OCI-LY1 (cell line): ENCODE measurements at regions not wholly inside any gene's neighbourhood (a gene's known extent, or its start where the extent isn't known, plus 50 kb on each side); places are given as distances from the start of the nearest gene placed in this dataset.

ENCODE experiments used
- H2AFZ ChIP-seq: fragments of 200-600 bp; sonication (generic), shearing (Covaris generic); 2 replicates; pipeline ENCODE4 v1.6.0; 2014; ENCODE audit warnings: antibody characterized with exemption, mild to moderate bottlenecking, low read length
- H3F3A ChIP-seq: fragments of 200-600 bp; sonication (generic), shearing (Covaris generic); 2 replicates; pipeline ENCODE4 v1.6.0; 2014; ENCODE audit warnings: mild to moderate bottlenecking, antibody characterized with exemption, low read length, moderate library complexity; ENCODE audit not compliant: insufficient read depth
- H3K27ac ChIP-seq: fragments of 200-600 bp; sonication (generic); 2 replicates; pipeline ENCODE4 v1.5.1; 2014; ENCODE audit warnings: low read length, mixed run types, mild to moderate bottlenecking, low read depth; ENCODE audit not compliant: poor library complexity, severe bottlenecking
- H3K27me3 ChIP-seq: fragments of 200-600 bp; sonication (generic); 2 replicates; pipeline ENCODE4 v1.6.0; 2014; ENCODE audit warnings: antibody characterized with exemption, mild to moderate bottlenecking, low read length, moderate library complexity; ENCODE audit not compliant: insufficient read depth
- H3K36me3 ChIP-seq: fragments of 200-600 bp; sonication (generic); 2 replicates; pipeline ENCODE4 v1.6.1; 2014; ENCODE audit warnings: mild to moderate bottlenecking, antibody characterized with exemption, low read length, moderate library complexity, mixed read lengths; ENCODE audit not compliant: insufficient read depth
- H3K4me1 ChIP-seq: fragments of 200-600 bp; sonication (generic); 2 replicates; pipeline ENCODE4 v1.5.1; 2014; ENCODE audit warnings: mild to moderate bottlenecking, low read length, moderate library complexity; ENCODE audit not compliant: insufficient read depth, severe bottlenecking
- H3K4me2 ChIP-seq: fragments of 200-600 bp; sonication (generic), shearing (Covaris generic); 2 replicates; pipeline ENCODE4 v1.6.1; 2014; ENCODE audit warnings: low read length
- H3K4me3 ChIP-seq: fragments of 200-600 bp; sonication (generic); 2 replicates; pipeline ENCODE4 v1.5.1; 2014; ENCODE audit warnings: low read length, low read depth, mild to moderate bottlenecking, mixed read lengths; ENCODE audit not compliant: poor library complexity, severe bottlenecking
- H3K79me2 ChIP-seq: fragments of 200-600 bp; shearing (Covaris generic); 2 replicates; pipeline ENCODE4 v1.6.1; 2016; ENCODE audit warnings: mixed run types, low read length, mixed read lengths; ENCODE audit not compliant: insufficient read depth
- H3K9ac ChIP-seq: fragments of 200-600 bp; sonication (generic), shearing (Covaris generic); 2 replicates; pipeline ENCODE4 v1.6.1; 2014; ENCODE audit warnings: mild to moderate bottlenecking, low read length, mixed read lengths
- H3K9me2 ChIP-seq: fragments of 200-600 bp; sonication (generic), shearing (Covaris generic); 2 replicates; pipeline ENCODE4 v1.6.1; 2014; ENCODE audit warnings: low read depth, mild to moderate bottlenecking, low read length, mixed read lengths
- H3K9me3 ChIP-seq: fragments of 200-600 bp; shearing (Covaris generic); 2 replicates; pipeline ENCODE4 v1.6.1; 2014; ENCODE audit warnings: low read length, mixed read lengths
- H4K20me1 ChIP-seq: fragments of 200-600 bp; sonication (generic), shearing (Covaris generic); 2 replicates; pipeline ENCODE4 v1.6.0; 2016; ENCODE audit warnings: mild to moderate bottlenecking, low read length; ENCODE audit not compliant: insufficient read depth
- EZH2 ChIP-seq: fragments of 200-600 bp; sonication (generic), shearing (Covaris generic); IDR thresholded peaks from 2 replicates; pipeline ENCODE4 v1.8.0; 2017; ENCODE audit warnings: borderline replicate concordance, mixed run types, mild to moderate bottlenecking, antibody characterized with exemption, low read length, moderate library complexity, mixed read lengths
- TF ChIP-seq, protein P1 (sequence below): fragments of 200-600 bp; sonication (generic), shearing (Covaris generic); IDR thresholded peaks from 2 replicates; pipeline ENCODE4 v1.5.1; 2017; ENCODE audit warnings: mild to moderate bottlenecking, antibody characterized with exemption, low read length, moderate library complexity, mixed read lengths

DNA sequence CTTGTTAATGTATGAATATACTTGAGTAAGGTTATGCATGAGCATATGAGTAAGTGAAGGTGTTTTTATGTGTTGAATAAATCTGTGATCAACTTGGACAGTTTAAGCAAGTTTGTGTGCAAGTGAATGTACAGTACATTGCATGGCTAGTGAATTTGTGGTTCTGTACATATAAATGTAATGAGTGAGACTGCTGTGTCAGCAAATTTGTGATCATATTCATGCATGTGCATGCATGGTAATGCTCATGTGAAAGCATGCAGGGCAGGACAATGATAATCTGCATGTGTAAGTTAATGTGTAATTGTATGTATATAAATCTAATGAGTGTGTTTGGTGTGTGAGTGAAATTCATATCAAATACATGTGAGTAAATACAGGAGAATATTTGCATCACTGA, 188.5 kb downstream of the PWWP3B start:
- H3K4me3 ChIP-seq: no peak overlapping the region
- H3K9ac ChIP-seq: no peak overlapping the region
- TF ChIP-seq EZH2: no peak
- TF ChIP-seq, protein P1, sequence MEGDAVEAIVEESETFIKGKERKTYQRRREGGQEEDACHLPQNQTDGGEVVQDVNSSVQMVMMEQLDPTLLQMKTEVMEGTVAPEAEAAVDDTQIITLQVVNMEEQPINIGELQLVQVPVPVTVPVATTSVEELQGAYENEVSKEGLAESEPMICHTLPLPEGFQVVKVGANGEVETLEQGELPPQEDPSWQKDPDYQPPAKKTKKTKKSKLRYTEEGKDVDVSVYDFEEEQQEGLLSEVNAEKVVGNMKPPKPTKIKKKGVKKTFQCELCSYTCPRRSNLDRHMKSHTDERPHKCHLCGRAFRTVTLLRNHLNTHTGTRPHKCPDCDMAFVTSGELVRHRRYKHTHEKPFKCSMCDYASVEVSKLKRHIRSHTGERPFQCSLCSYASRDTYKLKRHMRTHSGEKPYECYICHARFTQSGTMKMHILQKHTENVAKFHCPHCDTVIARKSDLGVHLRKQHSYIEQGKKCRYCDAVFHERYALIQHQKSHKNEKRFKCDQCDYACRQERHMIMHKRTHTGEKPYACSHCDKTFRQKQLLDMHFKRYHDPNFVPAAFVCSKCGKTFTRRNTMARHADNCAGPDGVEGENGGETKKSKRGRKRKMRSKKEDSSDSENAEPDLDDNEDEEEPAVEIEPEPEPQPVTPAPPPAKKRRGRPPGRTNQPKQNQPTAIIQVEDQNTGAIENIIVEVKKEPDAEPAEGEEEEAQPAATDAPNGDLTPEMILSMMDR: no peak
- H3K9me3 ChIP-seq: no peaks in the 10 kb centered on the region
- H3K79me2 ChIP-seq: no peaks in the 10 kb centered on the region
- H3K36me3 ChIP-seq: no peaks in the 10 kb centered on the region
- no peaks in the 10 kb centered on the region for H3K4me1 ChIP-seq
- no peak overlapping the region for H3K27ac ChIP-seq
- no peaks in the 10 kb centered on the region for H3K27me3 ChIP-seq
- H3F3A ChIP-seq: no peaks in the 10 kb centered on the region
- no peaks in the 10 kb centered on the region for H4K20me1 ChIP-seq
- H2AFZ ChIP-seq: no peak overlapping the region
- H3K9me2 ChIP-seq: no peaks in the 10 kb centered on the region
- no peak overlapping the region for H3K4me2 ChIP-seq

DNA sequence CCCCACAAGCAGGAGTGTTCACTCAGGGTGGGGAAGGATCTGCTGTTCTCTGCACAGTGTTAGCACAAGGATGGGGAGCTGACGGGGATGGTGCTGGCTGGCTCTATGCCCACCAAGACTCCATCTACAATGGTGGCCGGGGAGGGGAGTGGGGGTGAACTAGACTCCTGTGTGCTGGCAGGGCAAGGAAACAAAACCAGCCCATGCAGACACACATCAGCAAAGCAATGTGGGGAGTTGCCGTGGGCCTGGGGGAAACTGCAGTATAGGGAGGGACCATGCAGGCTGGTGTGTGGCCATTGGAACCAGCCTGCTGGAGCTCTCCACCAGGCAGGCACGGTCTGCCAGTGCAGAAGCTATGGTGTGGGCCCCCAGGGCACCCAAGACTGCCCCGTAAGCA, 195.1 kb downstream of the PWWP3B start:
- Histone ChIP-seq H3K4me1 (no peaks in the 10 kb centered on the region), H3K36me3 (no peaks in the 10 kb centered on the region), H2AFZ (no peak overlapping the region), H3F3A (no peaks in the 10 kb centered on the region), H4K20me1 (no peaks in the 10 kb centered on the region), H3K9me3 (no peaks in the 10 kb centered on the region), H3K4me3 (no peak overlapping the region), H3K9ac (no peak overlapping the region), H3K79me2 (no peaks in the 10 kb centered on the region), H3K9me2 (no peaks in the 10 kb centered on the region), H3K27me3 (no peaks in the 10 kb centered on the region), H3K4me2 (no peak overlapping the region), H3K27ac (no peak overlapping the region)
- no peak for TF ChIP-seq EZH2
- TF ChIP-seq, protein P1: no peak

DNA sequence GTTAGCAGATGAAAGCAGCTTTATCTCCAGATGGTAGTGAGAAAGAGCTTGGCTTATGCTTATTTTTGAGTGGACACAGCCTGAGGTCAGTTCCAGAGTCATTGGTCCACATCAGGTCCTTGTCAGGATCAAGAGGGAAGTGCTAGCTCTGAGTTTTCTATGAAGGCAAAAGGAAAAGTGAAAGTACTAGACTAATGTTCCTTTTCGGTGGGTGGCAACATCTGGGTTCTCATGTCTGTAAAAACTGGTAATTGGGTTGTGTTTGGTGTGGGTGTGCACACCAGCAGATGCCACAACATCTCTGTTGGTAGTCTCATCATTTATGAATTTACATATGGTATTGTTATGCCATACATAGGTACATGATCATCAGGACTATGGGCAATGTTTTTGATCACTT, 210.5 kb downstream of the PWWP3B start:
- no peak overlapping the region for H3K27ac ChIP-seq
- H3K4me2 ChIP-seq: no peak overlapping the region
- H2AFZ ChIP-seq: no peak overlapping the region
- H3K27me3 ChIP-seq: no peaks in the 10 kb centered on the region
- no peaks in the 10 kb centered on the region for H3K9me3 ChIP-seq
- no peak overlapping the region for H3K4me3 ChIP-seq
- H3K9me2 ChIP-seq: no peaks in the 10 kb centered on the region
- H3K9ac ChIP-seq: no peak overlapping the region
- H3K79me2 ChIP-seq: no peaks in the 10 kb centered on the region
- no peaks in the 10 kb centered on the region for H3F3A ChIP-seq
- H3K4me1 ChIP-seq: no peaks in the 10 kb centered on the region
- H3K36me3 ChIP-seq: no peaks in the 10 kb centered on the region
- no peaks in the 10 kb centered on the region for H4K20me1 ChIP-seq
- TF ChIP-seq, protein P1: no peak
- TF ChIP-seq EZH2: no peak
